Spleen (tissue), 11 donors: ENCODE measurements at regions not wholly inside any gene's neighbourhood (a gene's known extent, or its start where the extent isn't known, plus 50 kb on each side); places are given as distances from the start of the nearest gene placed in this dataset.

Source experiments
- DNase-seq: peaks from one replicate; pipeline ENCODE4 v3.0.0-alpha.2; 2020
- H3K27ac ChIP-seq, 8 donors: fragments of 200-600 bp; sonication (generic) in 7 of 8; 1 replicate in 4 of 8; 2 replicates in 4 of 8; pipeline versions ENCODE4 v1.5.0 to v1.8.0; 2016 to 2021; ENCODE audit warnings: inconsistent platforms in 4 of 8, mild to moderate bottlenecking in 4 of 8, moderate library complexity in 1 of 8
- H3K27me3 ChIP-seq, 7 donors: fragments of 200-600 bp; sonication (generic) in 6 of 7; replicated peaks in 1 of 7; 1 replicate in 4 of 7; 2 replicates in 3 of 7; pipeline versions ENCODE4 v1.5.0 to v1.8.0; 2016 to 2021; ENCODE audit warnings: inconsistent platforms in 3 of 7, mild to moderate bottlenecking in 1 of 7
- H3K36me3 ChIP-seq, 6 donors: fragments of 200-600 bp; sonication (generic) in 5 of 6; 1 replicate in 4 of 6; 2 replicates in 2 of 6; pipeline versions ENCODE4 v1.5.0 to v1.8.0; 2016 to 2021; ENCODE audit warnings: inconsistent platforms in 2 of 6
- H3K4me1 ChIP-seq, 6 donors: fragments of 200-600 bp; sonication (generic) in 5 of 6; 1 replicate in 3 of 6; 2 replicates in 3 of 6; pipeline versions ENCODE4 v1.5.0 to v1.8.0; 2016 to 2021; ENCODE audit warnings: inconsistent platforms in 3 of 6
- H3K4me3 ChIP-seq, 8 donors: fragments of 200-600 bp; sonication (generic) in 7 of 8; 1 replicate in 4 of 8; 2 replicates in 4 of 8; pipeline versions ENCODE4 v1.5.0 to v1.8.0; 2016 to 2021; ENCODE audit warnings: inconsistent platforms in 4 of 8, mild to moderate bottlenecking in 4 of 8, moderate library complexity in 2 of 8
- H3K9me3 ChIP-seq, 8 donors: fragments of 200-600 bp; sonication (generic) in 7 of 8; 1 replicate in 4 of 8; 2 replicates in 4 of 8; pipeline versions ENCODE4 v1.5.0 to v1.8.0; 2016 to 2021; ENCODE audit warnings: inconsistent platforms in 4 of 8
- POLR2A ChIP-seq, 3 donors: fragments of 450-650 bp; IDR thresholded peaks; one replicate each; pipeline ENCODE4 v1.5.1; 2017; ENCODE audit warnings: antibody characterized with exemption in 3 of 3, mild to moderate bottlenecking in 1 of 3
- POLR2AphosphoS5 ChIP-seq, 3 donors: sonication (generic); formaldehyde crosslinking; IDR thresholded peaks; one replicate each; pipeline ENCODE4 v1.5.1; 2017; ENCODE audit warnings: antibody characterized with exemption in 3 of 3
- WGBS, 5 donors: extraction: QIAGEN DNeasy Blood & Tissue Kit in 3 of 5; methylation state at CpG; one replicate each; pipeline versions ENCODE4 v1.1.5 to v1.1.7; 2013 to 2018; 5-methylcytosine and 5-hydroxymethylcytosine counted together
- intact Hi-C: fragments of 100-400 bp; cut with DNase I; formaldehyde crosslinking; loops from one replicate; pipeline ENCODE4 v1.15.0; 2023; ENCODE audit warnings: low total_unique reads
- TF ChIP-seq, protein P1 (sequence below), 11 experiments: fragments of 200-600 bp in 7 of 11; fragments of 450-650 bp in 4 of 11; sonication (generic) in 4 of 11; IDR thresholded peaks in 8 of 11; conservative IDR thresholded peaks in 3 of 11; 1 replicate in 7 of 11; 2 replicates in 4 of 11; pipeline versions ENCODE4 v1.4.0 to v1.8.0; 2016 to 2021; ENCODE audit warnings: antibody characterized with exemption in 11 of 11, inconsistent platforms in 4 of 11, mild to moderate bottlenecking in 1 of 11
- donor health status: healthy with polysubstance abuse.
- donor health status: DM: no; HTN: no; CAD: no; lungs with moderate emphysema.
- donor health status: DM: no; HTN: no; CAD: no.
- donor health status: Bipolar disorder and iron deficiency.
- donor health status: healthy.
- donor health status: DM: no; HTN: no; CAD: no.
- donor health status: DM: yes; HTN: yes; CAD: no.

DNA sequence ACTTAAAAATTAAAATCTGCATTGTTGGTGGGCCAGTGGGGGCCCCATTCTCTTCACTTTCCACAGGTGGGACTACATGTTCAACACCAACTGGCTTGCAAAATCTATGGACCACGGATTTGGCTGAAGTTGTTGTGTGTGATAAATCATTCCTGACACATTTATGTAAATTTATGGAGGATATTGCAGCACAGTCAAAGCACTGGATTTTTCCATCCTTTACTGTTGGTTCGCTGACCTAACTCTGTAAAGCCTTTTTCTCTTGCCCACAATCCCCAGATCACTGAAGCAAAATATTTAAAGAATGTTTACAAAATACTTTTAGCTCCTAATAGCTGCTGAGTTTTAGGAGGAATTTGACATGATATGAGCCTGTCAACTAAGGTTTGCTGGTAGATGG lies 219.7 kb upstream of the PRICKLE1 start:
- DNase-seq = no peak
- Histone ChIP-seq H3K27me3 (no peaks in the 10 kb centered on the region), H3K27ac (no peak overlapping the region), H3K36me3 (no peaks in the 10 kb centered on the region), H3K9me3 (no peaks in the 10 kb centered on the region), H3K4me1 (no peaks in the 10 kb centered on the region), H3K4me3 (no peak overlapping the region)
- intact Hi-C loops = no loop called here
- TF ChIP-seq, protein P1, sequence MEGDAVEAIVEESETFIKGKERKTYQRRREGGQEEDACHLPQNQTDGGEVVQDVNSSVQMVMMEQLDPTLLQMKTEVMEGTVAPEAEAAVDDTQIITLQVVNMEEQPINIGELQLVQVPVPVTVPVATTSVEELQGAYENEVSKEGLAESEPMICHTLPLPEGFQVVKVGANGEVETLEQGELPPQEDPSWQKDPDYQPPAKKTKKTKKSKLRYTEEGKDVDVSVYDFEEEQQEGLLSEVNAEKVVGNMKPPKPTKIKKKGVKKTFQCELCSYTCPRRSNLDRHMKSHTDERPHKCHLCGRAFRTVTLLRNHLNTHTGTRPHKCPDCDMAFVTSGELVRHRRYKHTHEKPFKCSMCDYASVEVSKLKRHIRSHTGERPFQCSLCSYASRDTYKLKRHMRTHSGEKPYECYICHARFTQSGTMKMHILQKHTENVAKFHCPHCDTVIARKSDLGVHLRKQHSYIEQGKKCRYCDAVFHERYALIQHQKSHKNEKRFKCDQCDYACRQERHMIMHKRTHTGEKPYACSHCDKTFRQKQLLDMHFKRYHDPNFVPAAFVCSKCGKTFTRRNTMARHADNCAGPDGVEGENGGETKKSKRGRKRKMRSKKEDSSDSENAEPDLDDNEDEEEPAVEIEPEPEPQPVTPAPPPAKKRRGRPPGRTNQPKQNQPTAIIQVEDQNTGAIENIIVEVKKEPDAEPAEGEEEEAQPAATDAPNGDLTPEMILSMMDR (IDR thresholded peaks at IDR 0.05 in 8 of 11, conservative IDR thresholded peaks at IDR 0.05 in 3 of 11) = no peak
- TF ChIP-seq POLR2A (IDR thresholded peaks at IDR 0.05) (no peak), POLR2AphosphoS5 (IDR thresholded peaks at IDR 0.05) (no peak)
- 54 to 70% (median 70%) methylated on average over 2 of the region's 2 CpGs for WGBS, 5 donors

DNA sequence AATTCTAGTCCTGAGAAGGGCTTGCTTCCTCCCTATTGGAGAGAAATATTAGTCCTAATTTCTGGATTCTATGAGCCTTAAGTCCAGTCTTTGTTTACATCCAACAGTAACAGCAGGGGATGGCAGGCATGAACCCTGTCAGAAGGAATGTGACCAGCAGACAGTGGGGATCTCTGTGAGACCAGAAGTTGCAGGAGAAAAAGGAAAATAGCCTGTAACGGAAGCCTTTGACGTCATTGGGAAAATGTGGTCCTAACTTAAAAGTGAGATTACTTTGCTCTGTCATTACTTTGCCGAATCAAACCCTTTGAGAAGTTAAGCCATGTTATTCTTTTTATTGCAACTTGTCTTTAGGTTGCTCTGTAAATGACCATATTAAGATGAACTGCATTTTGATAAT lies 218.2 kb upstream of the PRICKLE1 start:
- 90 to 96% (median 93%) methylated on average over 3 of the region's 3 CpGs for WGBS, 5 donors
- Histone ChIP-seq H3K9me3 (no peaks in the 10 kb centered on the region), H3K4me1 (no peaks in the 10 kb centered on the region), H3K36me3 (no peaks in the 10 kb centered on the region), H3K27ac (no peak overlapping the region), H3K4me3 (no peak overlapping the region), H3K27me3 (no peaks in the 10 kb centered on the region)
- intact Hi-C loops = no loop called here
- TF ChIP-seq, protein P1 (IDR thresholded peaks at IDR 0.05 in 8 of 11, conservative IDR thresholded peaks at IDR 0.05 in 3 of 11) = no peak
- TF ChIP-seq POLR2A (IDR thresholded peaks at IDR 0.05) (no peak), POLR2AphosphoS5 (IDR thresholded peaks at IDR 0.05) (no peak)
- DNase-seq = no peak

DNA sequence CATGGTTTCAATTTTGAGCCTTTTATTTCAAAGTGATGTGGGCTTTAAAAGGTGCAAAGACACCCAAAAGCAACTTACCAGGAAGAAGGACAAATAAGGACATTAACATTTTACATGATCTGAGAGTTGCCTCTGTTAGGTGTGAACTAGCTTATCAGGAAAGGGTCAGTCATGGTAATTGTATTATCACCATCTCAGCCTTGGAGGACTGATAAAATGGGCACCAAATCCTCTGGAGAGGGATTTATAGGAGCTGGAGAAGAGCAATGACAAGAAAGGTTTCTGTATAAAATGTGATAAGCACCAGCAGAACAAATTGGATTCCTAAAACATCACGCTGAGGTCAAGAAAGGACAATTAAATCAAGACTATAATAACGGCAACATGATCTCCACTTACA lies 217.7 kb upstream of the PRICKLE1 start:
- 93 to 96% (median 95%) methylated on average over 2 of the region's 2 CpGs for WGBS, 5 donors
- no peak overlapping the region for H3K4me3 ChIP-seq

DNA sequence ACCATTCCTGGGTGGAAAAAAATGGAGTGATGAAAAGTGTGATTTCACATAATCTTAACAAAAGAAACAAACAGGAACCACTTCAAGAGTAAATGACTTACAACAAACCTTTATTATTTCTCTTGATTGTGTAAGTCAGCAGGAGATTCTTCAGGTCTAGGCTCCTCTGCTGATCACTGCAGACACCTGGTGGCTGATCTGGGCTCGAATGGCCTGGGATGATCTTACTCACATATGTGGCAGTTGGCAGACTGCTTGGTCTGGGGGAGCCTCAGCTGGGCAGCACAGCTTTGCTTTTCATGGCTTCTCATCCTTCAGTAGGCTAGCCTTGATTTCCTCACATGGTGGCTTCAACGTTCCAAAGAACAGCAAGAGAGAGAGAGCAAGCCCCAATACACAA lies 215.4 kb upstream of the PRICKLE1 start:
- WGBS, 5 donors = 69 to 83% (median 76%) methylated on average over 2 of the region's 2 CpGs
- intact Hi-C loops = no loop called here
- no peak for DNase-seq
- Histone ChIP-seq H3K4me3 (no peak overlapping the region), H3K27ac (no peak overlapping the region), H3K36me3 (no peaks in the 10 kb centered on the region), H3K9me3 (no peaks in the 10 kb centered on the region), H3K27me3 (no peaks in the 10 kb centered on the region), H3K4me1 (no peaks in the 10 kb centered on the region)
- TF ChIP-seq, protein P1 (IDR thresholded peaks at IDR 0.05 in 8 of 11, conservative IDR thresholded peaks at IDR 0.05 in 3 of 11) = no peak

More for the DNA sequence above, 217.7 kb upstream of the PRICKLE1 start:
- Histone ChIP-seq H3K27ac (no peak overlapping the region), H3K36me3 (no peaks in the 10 kb centered on the region), H3K4me1 (no peaks in the 10 kb centered on the region), H3K27me3 (no peaks in the 10 kb centered on the region), H3K9me3 (no peaks in the 10 kb centered on the region)
- intact Hi-C loops = no loop called here
- no peak for DNase-seq
- TF ChIP-seq POLR2AphosphoS5 (IDR thresholded peaks at IDR 0.05) (no peak), POLR2A (IDR thresholded peaks at IDR 0.05) (no peak)
- TF ChIP-seq, protein P1 (IDR thresholded peaks at IDR 0.05 in 8 of 11, conservative IDR thresholded peaks at IDR 0.05 in 3 of 11) = no peak
